Psoas muscle (tissue), 7 donors: ENCODE measurements at regions not wholly inside any gene's neighbourhood (a gene's known extent, or its start where the extent isn't known, plus 50 kb on each side); places are given as distances from the start of the nearest gene placed in this dataset.
"Not testable (repeated sequence)": the region's sequence is repeated elsewhere in the genome, so short reads cannot be mapped to it uniquely, and the experiment has no call there.

Experiments
- ATAC-seq, 4 donors: fragments of 200-7000 bp; cut with Tn5 transposase; one replicate each; pipeline ENCODE4 v1.9.1; 2020; ENCODE audit warnings: moderate library complexity in 3 of 4, mild to moderate bottlenecking in 2 of 4
- DNase-seq, 2 donors: peaks; one replicate each; pipeline ENCODE4 v3.0.0-alpha.2; 2020
- H3K27ac ChIP-seq: fragments of 200-600 bp; one replicate; pipeline ENCODE4 v1.8.0; 2022
- H3K27me3 ChIP-seq, 3 donors: fragments of 200-600 bp in 1 of 3; one replicate each; pipeline versions ENCODE4 v1.6.1 to v1.8.0; 2013 to 2022; ENCODE audit warnings: low read length in 2 of 3, mild to moderate bottlenecking in 2 of 3, moderate library complexity in 1 of 3; ENCODE audit not compliant: insufficient read depth in 3 of 3
- H3K36me3 ChIP-seq, 2 donors: fragments of 200-600 bp in 1 of 2; one replicate each; pipeline versions ENCODE4 v1.6.1 to v1.8.0; 2013 to 2022; ENCODE audit warnings: low read depth in 1 of 2, mild to moderate bottlenecking in 1 of 2, moderate library complexity in 1 of 2; ENCODE audit not compliant: insufficient read depth in 1 of 2
- H3K4me1 ChIP-seq: fragments of 200-600 bp; one replicate; pipeline ENCODE4 v1.8.0; 2022
- H3K4me3 ChIP-seq: fragments of 200-600 bp; one replicate; pipeline ENCODE4 v1.8.0; 2022; ENCODE audit warnings: mild to moderate bottlenecking
- H3K9me3 ChIP-seq: fragments of 200-600 bp; one replicate; pipeline ENCODE4 v1.8.0; 2022
- WGBS, 3 donors: extraction: QIAGEN DNeasy Blood & Tissue Kit; methylation state at CpG; one replicate each; pipeline versions ENCODE4 v1.1.6 to v1.1.7; 2013; 5-methylcytosine and 5-hydroxymethylcytosine counted together
- intact Hi-C, 2 donors: fragments of 100-400 bp; cut with DNase I; formaldehyde crosslinking; loops; one replicate each; pipeline versions ENCODE4 v1.11.0 to v1.14.2; 2022
- TF ChIP-seq, protein P1 (sequence below): fragments of 200-600 bp; IDR thresholded peaks from one replicate; pipeline ENCODE4 v1.8.0; 2022; ENCODE audit warnings: antibody characterized with exemption
- donor health status: healthy with polysubstance abuse.
- donor health status: DM: no; HTN: no; CAD: no; lungs with moderate emphysema.
- donor health status: Bipolar disorder and iron deficiency.
- donor health status: healthy.
- donor health status: DM: yes; HTN: yes; CAD: no.
- donor health status: DM: no; HTN: no; CAD: no.
- donor health status: DM: yes; HTN: yes; CAD: no.

DNA sequence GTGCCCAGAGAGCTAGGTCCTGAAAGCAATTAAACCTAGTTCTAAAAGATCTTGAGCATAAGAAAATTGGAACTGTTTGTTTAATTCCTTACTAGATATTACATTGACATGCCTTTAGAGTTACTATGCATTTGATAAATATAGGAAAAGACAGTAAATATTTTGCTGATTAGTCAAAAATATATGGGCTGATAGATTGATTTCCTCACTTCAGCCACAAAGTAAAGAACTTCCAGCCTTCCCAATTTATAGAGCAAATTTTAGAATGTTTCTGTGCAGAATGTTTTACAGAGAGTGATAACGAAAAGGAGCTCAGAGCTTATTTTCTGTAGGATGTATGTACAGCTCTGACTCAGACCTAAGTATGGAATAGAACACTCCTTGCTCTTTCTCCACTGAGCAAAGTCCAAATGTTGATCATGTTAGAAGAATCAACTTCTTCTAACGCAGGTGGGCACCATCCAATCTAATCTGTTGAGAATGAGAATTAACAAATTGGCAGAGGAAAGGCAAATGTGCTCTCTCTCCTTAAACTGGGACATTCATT lies 72.9 kb upstream of the PAM start:
- no peaks in the 10 kb centered on the region for H3K27me3 ChIP-seq
- no peak overlapping the region for H3K4me3 ChIP-seq
- H3K27ac ChIP-seq, result no peak overlapping the region
- 95 to 97% (median 96%) methylated on average over 2 of the region's 2 CpGs for WGBS, 3 donors
- DNase-seq (no peak), ATAC-seq (no peak)
- H3K4me1 ChIP-seq, result no peaks in the 10 kb centered on the region
- H3K36me3 ChIP-seq, result no peaks in the 10 kb centered on the region
- intact Hi-C loops, result loop anchor here in 1 of 2 donors (2.0 kb wide), 1 partner anchor 359 kb away; no protein-coding TSS in a partner anchor
- no peaks in the 10 kb centered on the region for H3K9me3 ChIP-seq
- TF ChIP-seq, protein P1, sequence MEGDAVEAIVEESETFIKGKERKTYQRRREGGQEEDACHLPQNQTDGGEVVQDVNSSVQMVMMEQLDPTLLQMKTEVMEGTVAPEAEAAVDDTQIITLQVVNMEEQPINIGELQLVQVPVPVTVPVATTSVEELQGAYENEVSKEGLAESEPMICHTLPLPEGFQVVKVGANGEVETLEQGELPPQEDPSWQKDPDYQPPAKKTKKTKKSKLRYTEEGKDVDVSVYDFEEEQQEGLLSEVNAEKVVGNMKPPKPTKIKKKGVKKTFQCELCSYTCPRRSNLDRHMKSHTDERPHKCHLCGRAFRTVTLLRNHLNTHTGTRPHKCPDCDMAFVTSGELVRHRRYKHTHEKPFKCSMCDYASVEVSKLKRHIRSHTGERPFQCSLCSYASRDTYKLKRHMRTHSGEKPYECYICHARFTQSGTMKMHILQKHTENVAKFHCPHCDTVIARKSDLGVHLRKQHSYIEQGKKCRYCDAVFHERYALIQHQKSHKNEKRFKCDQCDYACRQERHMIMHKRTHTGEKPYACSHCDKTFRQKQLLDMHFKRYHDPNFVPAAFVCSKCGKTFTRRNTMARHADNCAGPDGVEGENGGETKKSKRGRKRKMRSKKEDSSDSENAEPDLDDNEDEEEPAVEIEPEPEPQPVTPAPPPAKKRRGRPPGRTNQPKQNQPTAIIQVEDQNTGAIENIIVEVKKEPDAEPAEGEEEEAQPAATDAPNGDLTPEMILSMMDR, result no peak

DNA sequence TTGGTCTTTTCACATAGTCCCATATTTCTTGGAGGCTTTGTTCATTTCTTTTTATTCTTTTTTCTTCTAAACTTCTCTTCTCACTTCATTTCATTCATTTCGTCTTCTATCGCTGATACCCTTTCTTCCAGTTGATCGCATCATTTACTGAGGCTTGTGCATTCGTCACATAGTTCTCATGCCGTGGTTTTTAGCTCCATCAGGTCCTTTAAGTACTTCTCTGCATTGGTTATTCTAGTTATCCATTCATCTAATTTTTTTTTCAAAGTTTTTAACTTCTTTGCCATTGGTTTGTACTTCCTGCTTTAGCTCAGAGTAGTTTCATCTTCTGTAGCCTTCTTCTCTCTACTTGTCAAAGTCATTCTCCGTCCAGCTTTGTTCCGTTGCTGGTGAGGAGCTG lies 67.0 kb upstream of the PAM start:
- H3K4me1 ChIP-seq, ATAC-seq, H3K27me3 ChIP-seq, H3K4me3 ChIP-seq, intact Hi-C loops, H3K27ac ChIP-seq, H3K36me3 ChIP-seq, H3K9me3 ChIP-seq, DNase-seq: not testable (repeated sequence)
- WGBS, 3 donors, result 91 to 93% (median 92%) methylated on average over 7 of the region's 7 CpGs

DNA sequence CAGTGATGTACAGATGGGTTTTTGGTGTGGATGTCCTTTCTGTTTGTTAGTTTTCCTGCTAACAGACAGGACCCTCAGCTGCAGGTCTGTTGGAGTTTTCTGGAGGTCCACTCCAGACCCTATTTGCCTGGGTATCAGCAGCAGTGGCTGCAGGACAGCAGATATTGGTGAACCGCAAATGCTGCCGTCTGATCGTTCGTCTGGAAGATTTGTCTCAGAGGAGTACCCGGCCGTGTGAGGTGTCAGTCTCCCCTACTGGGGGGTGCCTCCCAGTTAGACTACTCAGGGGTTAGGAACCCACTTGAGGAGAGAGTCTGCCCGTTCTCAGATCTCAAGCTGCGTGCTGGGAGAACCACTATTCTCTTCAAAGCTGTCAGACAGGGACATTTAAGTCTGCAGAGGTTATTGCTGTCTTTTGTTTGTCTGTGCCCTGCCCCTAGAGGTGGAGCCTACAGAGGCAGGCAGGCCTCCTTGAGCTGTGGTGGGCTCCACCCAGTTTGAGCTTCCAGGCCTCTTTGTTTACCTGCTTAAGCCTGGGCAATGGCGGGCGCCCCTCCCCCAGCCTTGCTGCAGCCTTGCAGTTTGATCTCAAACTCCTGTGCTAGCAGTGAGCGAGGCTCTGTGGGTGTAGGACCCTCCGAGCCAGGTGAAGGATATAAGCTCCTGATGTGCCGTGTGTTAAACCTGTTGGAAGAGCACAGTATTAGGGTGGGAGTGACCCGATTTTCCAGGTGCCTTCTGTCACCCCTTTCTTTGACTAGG lies 66.3 kb upstream of the PAM start:
- intact Hi-C loops, ATAC-seq, H3K9me3 ChIP-seq, H3K27ac ChIP-seq, H3K27me3 ChIP-seq, H3K4me3 ChIP-seq, H3K36me3 ChIP-seq, DNase-seq, H3K4me1 ChIP-seq: not testable (repeated sequence)
- 95 to 96% (median 96%) methylated on average over 14 of the region's 14 CpGs for WGBS, 3 donors

DNA sequence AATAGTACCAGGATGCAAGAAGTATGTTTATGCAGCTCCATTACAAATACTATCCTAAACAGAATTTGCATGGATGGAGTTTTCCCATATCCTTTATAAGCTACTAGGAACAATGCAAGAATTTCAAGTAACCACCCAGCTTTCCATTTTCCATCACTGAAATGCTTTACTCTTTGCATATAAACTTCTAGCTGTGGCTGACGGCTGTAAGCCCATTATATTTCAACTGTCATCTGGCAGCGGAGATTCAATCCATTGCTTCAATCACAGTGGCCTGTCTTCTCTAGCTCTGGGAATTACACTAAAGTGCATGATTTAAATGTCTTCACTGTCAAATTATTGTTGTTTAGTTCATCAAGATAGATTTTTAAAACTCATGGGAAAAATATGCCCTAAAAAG lies 64.2 kb upstream of the PAM start:
- Histone ChIP-seq H3K27me3 (no peaks in the 10 kb centered on the region), H3K4me3 (no peak overlapping the region), H3K9me3 (no peaks in the 10 kb centered on the region), H3K4me1 (no peaks in the 10 kb centered on the region), H3K27ac (no peak overlapping the region), H3K36me3 (no peaks in the 10 kb centered on the region)
- DNase-seq (no peak), ATAC-seq (no peak)
- intact Hi-C loops, result no loop called here
- TF ChIP-seq, protein P1, result no peak
- WGBS, 3 donors, result 76 to 87% (median 85%) methylated on average over 2 of the region's 2 CpGs

DNA sequence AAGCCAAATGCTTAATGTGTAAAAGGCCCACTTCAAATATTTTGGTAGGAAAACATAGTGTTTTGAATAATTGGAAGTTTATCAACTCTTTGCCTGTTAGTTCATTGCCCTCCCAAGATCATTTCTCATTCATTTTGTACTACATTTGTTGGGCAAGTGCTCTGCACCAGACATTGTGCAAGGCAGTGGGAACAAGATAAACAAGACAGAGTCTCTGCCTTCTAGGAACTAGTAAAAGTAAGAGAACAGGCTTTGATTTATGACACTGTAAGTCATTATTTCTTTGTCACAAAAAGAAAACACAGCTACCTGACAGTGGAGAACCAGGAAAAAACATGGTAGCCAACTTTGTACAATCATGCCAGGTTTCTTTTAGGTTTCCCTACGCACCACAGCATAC lies 63.7 kb upstream of the PAM start:
- Histone ChIP-seq H3K4me1 (no peaks in the 10 kb centered on the region), H3K27me3 (no peaks in the 10 kb centered on the region), H3K36me3 (no peaks in the 10 kb centered on the region), H3K4me3 (no peak overlapping the region), H3K9me3 (no peaks in the 10 kb centered on the region), H3K27ac (no peak overlapping the region)
- intact Hi-C loops, result no loop called here
- WGBS, 3 donors, result 88 to 100% (median 95%) methylated on average over 1 of the region's 1 CpG
- TF ChIP-seq, protein P1, result no peak
- no peak for DNase-seq
- no peak for ATAC-seq
